A549 (cell line): ENCODE measurements at regions not wholly inside any gene's neighbourhood (a gene's known extent, or its start where the extent isn't known, plus 50 kb on each side); places are given as distances from the start of the nearest gene placed in this dataset.

Source experiments
- ATAC-seq, 2 experiments: fragments of 200-7000 bp in 1 of 2; fragments of >200 bp in 1 of 2; cut with Nextera tagmentation in 1 of 2; cut with Tn5 transposase in 1 of 2; 3 replicates each; pipeline versions ENCODE4 v1.8.0 to v1.9.1; 2018 to 2020; ENCODE audit warnings: mild to moderate bottlenecking in 1 of 2, moderate library complexity in 1 of 2
- CTCF ChIA-PET: fragments of 300-600 bp; sonication (Branson Sonifier 250); formaldehyde crosslinking; extraction: SDS; loops from one replicate; lab custom pipeline; 2021; ENCODE audit warnings: antibody characterized with exemption, inconsistent platforms; lab: Yijun Ruan, JAX
- POLR2A ChIA-PET: fragments of 350-600 bp; formaldehyde crosslinking; extraction: SDS; loops from one replicate; lab custom pipeline; 2021; ENCODE audit warnings: antibody characterized with exemption, inconsistent platforms; lab: Yijun Ruan, JAX
- DNase-seq, 2 experiments: peaks; one replicate each; pipeline versions ENCODE4 v3.0.0 to v3.0.0-alpha.2; 2011 to 2016; ENCODE audit warnings: low read depth in 1 of 2, low spot score in 1 of 2
- FAIRE-seq: peaks from 2 replicates; lab custom pipeline; 2011; peaks lifted over from hg19 to GRCh38; lab: Jason Lieb, UNC
- H3K27ac ChIP-seq, 2 experiments: fragments of >200 bp; sonication (Bioruptor Twin); formaldehyde crosslinking; 3 replicates each; pipeline ENCODE4 v1.5.1; 2016 to 2017
- H3K4me1 ChIP-seq: fragments of >200 bp; sonication (Bioruptor Twin); formaldehyde crosslinking; 3 replicates; pipeline ENCODE4 v1.6.1; 2016
- H3K4me2 ChIP-seq: fragments of >200 bp; sonication (Bioruptor Twin); formaldehyde crosslinking; 3 replicates; pipeline ENCODE4 v1.6.1; 2016
- H3K4me3 ChIP-seq: fragments of >200 bp; sonication (Bioruptor Twin); formaldehyde crosslinking; 3 replicates; pipeline ENCODE4 v1.5.1; 2016
- H3K9me3 ChIP-seq: fragments of >200 bp; sonication (Bioruptor Twin); formaldehyde crosslinking; 3 replicates; pipeline ENCODE4 v1.6.1; 2016
- BCL3 ChIP-seq: fragments of >200 bp; sonication (Bioruptor Twin); formaldehyde crosslinking; IDR thresholded peaks from 3 replicates; pipeline ENCODE4 v1.6.1; 2016
- CHD2 ChIP-seq: fragments of 150-350 bp; IDR thresholded peaks from 2 replicates; pipeline ENCODE4 v1.6.1; 2014; ENCODE audit warnings: low read length; ENCODE audit not compliant: partially characterized antibody
- CHD4 ChIP-seq: fragments of 200-600 bp; sonication (generic); IDR thresholded peaks from 2 replicates; pipeline ENCODE4 v1.6.1; 2016; ENCODE audit warnings: antibody characterized with exemption, mild to moderate bottlenecking, borderline replicate concordance
- EHMT2 ChIP-seq: fragments of 200-600 bp; sonication (generic); IDR thresholded peaks from 2 replicates; pipeline ENCODE4 v1.6.1; 2016; ENCODE audit warnings: antibody characterized with exemption, low read depth, mild to moderate bottlenecking, moderate library complexity
- ESRRA ChIP-seq: fragments of 150-350 bp; IDR thresholded peaks from 2 replicates; pipeline ENCODE4 v1.6.1; 2014; ENCODE audit warnings: mild to moderate bottlenecking, low read length, borderline replicate concordance
- FOXS1 ChIP-seq: fragments of 250-450 bp; sonication (Bioruptor Pico); IDR thresholded peaks from 2 replicates; pipeline ENCODE4 v1.5.0; 2020; ENCODE audit warnings: mild to moderate bottlenecking, moderate library complexity
- GATA3 ChIP-seq: IDR thresholded peaks from 2 replicates; pipeline ENCODE4 v1.6.1; 2012; ENCODE audit warnings: borderline replicate concordance
- HDAC2 ChIP-seq: fragments of 200-600 bp; sonication (generic); IDR thresholded peaks from 2 replicates; pipeline ENCODE4 v1.6.1; 2016
- HEYL ChIP-seq: fragments of 250-450 bp; sonication (Bioruptor Pico); IDR thresholded peaks from 2 replicates; pipeline ENCODE4 v1.8.0; 2021; ENCODE audit warnings: mild to moderate bottlenecking, moderate library complexity
- HMGXB4 ChIP-seq: fragments of 250-450 bp; sonication (Bioruptor Pico); IDR thresholded peaks from 2 replicates; pipeline ENCODE4 v1.5.0; 2021; ENCODE audit warnings: mild to moderate bottlenecking, moderate library complexity, borderline replicate concordance
- HOXA7 ChIP-seq: fragments of 250-450 bp; sonication (Bioruptor Pico); IDR thresholded peaks from 2 replicates; pipeline ENCODE4 v1.5.0; 2020; ENCODE audit warnings: mild to moderate bottlenecking, moderate library complexity
- HOXB5 ChIP-seq: fragments of 250-450 bp; sonication (Bioruptor Pico); IDR thresholded peaks from 2 replicates; pipeline ENCODE4 v1.5.0; 2020; ENCODE audit warnings: mild to moderate bottlenecking, moderate library complexity
- JUN ChIP-seq, 2 experiments: fragments of >200 bp; sonication (Bioruptor Twin); formaldehyde crosslinking; IDR thresholded peaks; 2 replicates in 1 of 2; 3 replicates in 1 of 2; pipeline ENCODE4 v1.6.1; 2016 to 2017
- KDM1A ChIP-seq: fragments of 200-600 bp; sonication (generic); IDR thresholded peaks from 2 replicates; pipeline ENCODE4 v1.6.1; 2016; ENCODE audit warnings: low read depth, mild to moderate bottlenecking
- KDM5A ChIP-seq: fragments of 200-600 bp; sonication (generic); IDR thresholded peaks from 2 replicates; pipeline ENCODE4 v1.6.1; 2016; ENCODE audit warnings: antibody characterized with exemption, mild to moderate bottlenecking
- MAX ChIP-seq: IDR thresholded peaks from 2 replicates; pipeline ENCODE4 v1.6.1; 2012
- MAZ ChIP-seq: fragments of 150-350 bp; IDR thresholded peaks from 2 replicates; pipeline ENCODE4 v1.6.1; 2014; ENCODE audit warnings: antibody characterized with exemption, low read depth, low read length, borderline replicate concordance
- NPAS2 ChIP-seq: fragments of 250-450 bp; sonication (Bioruptor Pico); IDR thresholded peaks from 2 replicates; pipeline ENCODE4 v1.8.0; 2022; ENCODE audit warnings: mild to moderate bottlenecking, moderate library complexity, borderline replicate concordance
- POLR2AphosphoS2 ChIP-seq: conservative IDR thresholded peaks from 2 replicates; pipeline ENCODE4 v1.6.1; 2012; ENCODE audit warnings: low read length, improper control_type of control experiment, inconsistent platforms
- RAD21 ChIP-seq, 2 experiments: fragments of >200 bp in 1 of 2; sonication (Bioruptor Twin) in 1 of 2; formaldehyde crosslinking in 1 of 2; IDR thresholded peaks in 1 of 2; conservative IDR thresholded peaks in 1 of 2; 2 replicates in 1 of 2; 3 replicates in 1 of 2; pipeline ENCODE4 v1.6.1; 2012 to 2018; ENCODE audit warnings: inconsistent platforms in 1 of 2
- RARB ChIP-seq: fragments of 250-450 bp; sonication (Bioruptor Pico); IDR thresholded peaks from 2 replicates; pipeline ENCODE4 v1.8.0; 2021; ENCODE audit warnings: mild to moderate bottlenecking, moderate library complexity
- RCOR1 ChIP-seq: fragments of 150-350 bp; IDR thresholded peaks from 2 replicates; pipeline ENCODE4 v1.6.1; 2014; ENCODE audit warnings: antibody characterized with exemption, low read length, low read depth
- TFCP2L1 ChIP-seq: fragments of 250-450 bp; sonication (Bioruptor Pico); IDR thresholded peaks from 2 replicates; pipeline ENCODE4 v1.5.0; 2021; ENCODE audit warnings: mild to moderate bottlenecking
- TP53 ChIP-seq: fragments of 250-450 bp; sonication (Bioruptor Pico); IDR thresholded peaks from 2 replicates; pipeline ENCODE4 v1.5.0; 2021; ENCODE audit warnings: mild to moderate bottlenecking, moderate library complexity
- ZC3H11A ChIP-seq: fragments of 450-650 bp; IDR thresholded peaks from 2 replicates; pipeline ENCODE4 v1.6.1; 2014; ENCODE audit warnings: antibody characterized with exemption, mild to moderate bottlenecking
- ZNF302 ChIP-seq: fragments of 250-450 bp; sonication (Bioruptor Pico); IDR thresholded peaks from 2 replicates; pipeline ENCODE4 v1.9.0; 2021; ENCODE audit warnings: inconsistent platforms, mild to moderate bottlenecking, moderate library complexity
- ZSCAN20 ChIP-seq: fragments of 250-450 bp; sonication (Bioruptor Pico); IDR thresholded peaks from 2 replicates; pipeline ENCODE4 v1.8.0; 2022; ENCODE audit warnings: mild to moderate bottlenecking, moderate library complexity
- WGBS: methylation state at CpG from one replicate; pipeline ENCODE4 v1.1.6; 2017; ENCODE audit errors: missing lambda C conversion rate; 5-methylcytosine and 5-hydroxymethylcytosine counted together
- TF ChIP-seq, protein P1 (sequence below): IDR thresholded peaks from 2 replicates; pipeline ENCODE4 v1.6.1; 2012
- TF ChIP-seq, protein P2 (sequence below): fragments of 250-450 bp; sonication (Bioruptor Pico); IDR thresholded peaks from 2 replicates; pipeline ENCODE4 v1.5.0; 2020; ENCODE audit warnings: low read depth, mild to moderate bottlenecking, moderate library complexity

DNA sequence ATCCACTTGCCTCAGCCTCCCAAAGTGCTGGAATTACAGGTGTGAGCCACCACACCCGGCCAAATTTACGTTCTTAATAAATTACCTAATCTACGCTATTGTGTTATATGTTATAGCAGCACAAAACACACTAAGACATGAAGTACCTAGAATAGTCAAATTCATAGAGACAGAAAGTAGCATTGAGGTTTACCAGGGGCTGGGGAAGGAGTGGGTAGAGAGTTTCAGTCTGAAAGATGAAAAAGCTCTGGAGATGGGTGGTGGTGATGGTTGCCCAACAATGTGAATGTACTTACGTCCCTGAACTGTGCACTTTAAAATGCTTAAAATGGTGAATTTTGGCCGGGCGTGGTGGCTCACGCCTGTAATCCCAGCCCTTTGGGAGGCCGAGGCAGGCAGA lies 65.7 kb upstream of the NUP50 start:
- peaks cover 2% of the 10 kb centered on the region; the same call in 1 of the 3 replicates for H3K4me1 ChIP-seq
- WGBS: 74% methylated on average over 8 of the region's 8 CpGs
- POLR2A ChIA-PET: no interaction called here
- ATAC-seq (no peak), DNase-seq (no peak), FAIRE-seq (no peak)
- TF ChIP-seq GATA3 (no peak), HEYL (CRISPR knock-in tag) (no peak), ZC3H11A (no peak), MAZ (no peak), KDM5A (no peak), MAX (no peak), BCL3 (no peak), RARB (no peak)
- H3K27ac ChIP-seq: no peak overlapping the region
- no peak overlapping the region for H3K4me3 ChIP-seq
- CTCF ChIA-PET: no interaction called here
- H3K9me3 ChIP-seq: no peaks in the 10 kb centered on the region
- H3K4me2 ChIP-seq: no peak overlapping the region

GRCh38 chr22:45099961-45100360 lies 63.8 kb upstream of the NUP50 start:
- no peaks in the 10 kb centered on the region for H3K9me3 ChIP-seq
- H3K4me1 ChIP-seq: peaks cover 2% of the 10 kb centered on the region; the same call in 1 of the 3 replicates
- ATAC-seq (no peak), DNase-seq (no peak), FAIRE-seq (no peak)
- H3K4me2 ChIP-seq: no peak overlapping the region
- no peak overlapping the region for H3K4me3 ChIP-seq
- ChIA-PET POLR2A (no interaction called here), CTCF (interaction anchor here (0.6 to 1.6 kb wide), 5 partner anchors 10 to 279 kb away, joined by 3 to 10 read pairs (median 3); partner anchors contain the start of gene NUP50)
- TF ChIP-seq CHD2 (no peak), HDAC2 (no peak), KDM1A (no peak), ZSCAN20 (CRISPR knock-in tag) (no peak), NPAS2 (CRISPR knock-in tag) (no peak), HOXB5 (CRISPR knock-in tag) (no peak), RCOR1 (no peak), POLR2AphosphoS2 (no peak), CHD4 (no peak), JUN (IDR thresholded peaks at IDR 0.05) (no peak), MAZ (no peak), ESRRA (no peak), FOXS1 (no peak)
- TF ChIP-seq, protein P1, sequence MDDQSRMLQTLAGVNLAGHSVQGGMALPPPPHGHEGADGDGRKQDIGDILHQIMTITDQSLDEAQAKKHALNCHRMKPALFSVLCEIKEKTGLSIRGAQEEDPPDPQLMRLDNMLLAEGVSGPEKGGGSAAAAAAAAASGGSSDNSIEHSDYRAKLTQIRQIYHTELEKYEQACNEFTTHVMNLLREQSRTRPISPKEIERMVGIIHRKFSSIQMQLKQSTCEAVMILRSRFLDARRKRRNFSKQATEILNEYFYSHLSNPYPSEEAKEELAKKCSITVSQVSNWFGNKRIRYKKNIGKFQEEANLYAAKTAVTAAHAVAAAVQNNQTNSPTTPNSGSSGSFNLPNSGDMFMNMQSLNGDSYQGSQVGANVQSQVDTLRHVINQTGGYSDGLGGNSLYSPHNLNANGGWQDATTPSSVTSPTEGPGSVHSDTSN: no peak
- 57% methylated on average over 9 of the region's 9 CpGs for WGBS
- no peak overlapping the region for H3K27ac ChIP-seq

- DNase-seq (peak; percentile 34 to 74), ATAC-seq (peak; percentile 83 to 94; a peak in 5 of 6 replicates), FAIRE-seq (no peak)
- H3K27ac ChIP-seq: no peak overlapping the region
- H3K9me3 ChIP-seq: no peaks in the 10 kb centered on the region
- WGBS: 27% methylated on average over 11 of the region's 18 CpGs
- CTCF ChIA-PET: interaction anchor here (0.5 to 2.1 kb wide), 18 partner anchors 9 to 331 kb away, joined by 3 to 10 read pairs (median 3); no protein-coding TSS in a partner anchor
- H3K4me3 ChIP-seq: no peak overlapping the region
- POLR2A ChIA-PET: no interaction called here
- H3K4me2 ChIP-seq: peak overlapping the region; percentile 39; the same call in 2 of the 3 replicates
- peaks cover 2% of the 10 kb centered on the region; the same call in 1 of the 3 replicates for H3K4me1 ChIP-seq
- TF ChIP-seq TP53 (CRISPR knock-in tag) (no peak), ZNF302 (no peak), RAD21 (conservative IDR thresholded peaks at IDR 0.05 in 1 of 2, IDR thresholded peaks at IDR 0.05 in 1 of 2) (peak; percentile 71 to 75), TFCP2L1 (CRISPR knock-in tag) (no peak), CHD2 (no peak), HMGXB4 (CRISPR knock-in tag) (no peak), HOXA7 (CRISPR knock-in tag) (no peak), EHMT2 (no peak)
- TF ChIP-seq, protein P1: no peak
- TF ChIP-seq, protein P2, sequence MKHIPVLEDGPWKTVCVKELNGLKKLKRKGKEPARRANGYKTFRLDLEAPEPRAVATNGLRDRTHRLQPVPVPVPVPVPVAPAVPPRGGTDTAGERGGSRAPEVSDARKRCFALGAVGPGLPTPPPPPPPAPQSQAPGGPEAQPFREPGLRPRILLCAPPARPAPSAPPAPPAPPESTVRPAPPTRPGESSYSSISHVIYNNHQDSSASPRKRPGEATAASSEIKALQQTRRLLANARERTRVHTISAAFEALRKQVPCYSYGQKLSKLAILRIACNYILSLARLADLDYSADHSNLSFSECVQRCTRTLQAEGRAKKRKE (CRISPR knock-in tag): no peak
Measured at GRCh38 chr22:45101515-45102227, 62.1 kb upstream of the NUP50 start.
